ENCODE measurements at regions not wholly inside any gene's neighbourhood (a gene's known extent, or its start where the extent isn't known, plus 50 kb on each side); places are given as distances from the start of the nearest gene placed in this dataset.

DNA sequence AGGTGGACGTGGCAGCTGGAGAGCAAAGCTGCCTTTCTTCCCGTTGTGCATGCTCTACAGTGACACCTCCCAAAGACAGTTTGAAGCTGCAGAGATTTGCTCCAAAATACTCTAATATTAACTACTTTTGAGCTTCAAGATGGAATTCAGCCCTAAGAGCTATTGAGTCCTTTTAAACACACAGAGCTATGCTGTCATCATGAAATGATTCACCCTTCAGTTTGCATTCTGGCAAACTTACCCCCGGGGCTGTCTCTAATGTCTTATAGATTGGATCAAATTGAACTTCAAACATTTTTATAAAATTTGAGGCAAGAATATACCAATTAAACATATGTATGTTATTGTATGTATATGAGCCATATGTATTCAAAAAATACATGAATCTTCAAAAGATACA is 110.7 kb upstream of the EFEMP1 start:
- no peaks in the 10 kb centered on the region for H3K79me1 ChIP-seq (ENCODE audit: low read depth, low read length)
- H4K20me1 ChIP-seq (replicated peaks in 1 of 2; ENCODE audit: control insufficient read depth in 1 of 2, insufficient read depth in 2 of 2, low read length in 2 of 2): no peaks in the 10 kb centered on the region
- H4K5ac ChIP-seq (ENCODE audit: insufficient read length, low read depth, low read length): no peak overlapping the region
- H4K91ac ChIP-seq (replicated peaks; ENCODE audit: insufficient read length, low read length): no peak overlapping the region
- no peaks in the 10 kb centered on the region for H3K79me2 ChIP-seq (ENCODE audit: control insufficient read depth in 1 of 2, insufficient read depth in 2 of 2, low read length in 2 of 2)
- H3K27me3 ChIP-seq (replicated peaks in 1 of 4; ENCODE audit: control insufficient read depth in 3 of 4, extremely low read depth in 1 of 4, insufficient read depth in 3 of 4, low read length in 3 of 4): no peaks in the 10 kb centered on the region
- no peak overlapping the region for H4K8ac ChIP-seq (ENCODE audit: extremely low read depth, insufficient read depth, low read length)
- no peak overlapping the region for H3K27ac ChIP-seq (ENCODE audit: low read depth, low read length)
- no peak overlapping the region for H2AK5ac ChIP-seq (ENCODE audit: low read depth, low read length)
- H3K9ac ChIP-seq (replicated peaks in 1 of 4; ENCODE audit: extremely low read depth in 1 of 4, low read depth in 3 of 4, low read length in 3 of 4): no peak overlapping the region
- no peak for DNase-seq (ENCODE audit: low read depth in 1 of 2, low spot score in 2 of 2)
- no peaks in the 10 kb centered on the region for H3K4me1 ChIP-seq (replicated peaks in 1 of 4; ENCODE audit: control insufficient read depth in 3 of 4, insufficient read depth in 4 of 4, low read length in 3 of 4)
- H2BK5ac ChIP-seq (ENCODE audit: low read depth, low read length): no peak overlapping the region
- no peak overlapping the region for H2BK120ac ChIP-seq (replicated peaks; ENCODE audit: low read depth, low read length)
- H3K18ac ChIP-seq (ENCODE audit: extremely low read depth, low read length): no peak overlapping the region
- H2BK12ac ChIP-seq (ENCODE audit: low read depth, low read length): no peak overlapping the region
- no peak overlapping the region for H3K4me2 ChIP-seq (ENCODE audit: insufficient read depth in 1 of 2, low read depth in 2 of 2, low read length in 2 of 2)
- WGBS, 2 experiments (ENCODE audit: extremely low coverage in 1 of 2, insufficient coverage in 1 of 2, insufficient read length in 1 of 2, insufficient replicate concordance in 2 of 2, low coverage in 1 of 2, low lambda C conversion rate in 2 of 2, missing lambda C conversion rate in 1 of 2): 87% methylated on average over 3 of the region's 3 CpGs; no CpG with 5 or more reads in 1 of the 2 experiments
- no peak overlapping the region for H2AFZ ChIP-seq (ENCODE audit: low read length)
- no peak for FAIRE-seq
- H3K23me2 ChIP-seq (ENCODE audit: low read depth, low read length): no peaks in the 10 kb centered on the region
- no peaks in the 10 kb centered on the region for H3K9me3 ChIP-seq (ENCODE audit: insufficient read depth in 2 of 2, low read depth in 1 of 2, low read length in 1 of 2)
- no peak overlapping the region for H2BK15ac ChIP-seq (ENCODE audit: low read length)
- no peak overlapping the region for H3K4ac ChIP-seq (replicated peaks; ENCODE audit: insufficient read length, low read depth, low read length)
- no peak overlapping the region for H3K23ac ChIP-seq (ENCODE audit: insufficient read length)
- H3K4me3 ChIP-seq (ENCODE audit: extremely low read depth in 1 of 4, insufficient read depth in 2 of 4, low read depth in 3 of 4, low read length in 4 of 4): no peak overlapping the region
- H3K56ac ChIP-seq (replicated peaks; ENCODE audit: insufficient read length, low read depth, low read length): no peak overlapping the region
- H2BK20ac ChIP-seq (ENCODE audit: low read length): no peak overlapping the region
- no peak overlapping the region for H3K14ac ChIP-seq (ENCODE audit: insufficient read length)
- ChIA-PET CTCF (ENCODE audit: partially characterized antibody) (interaction anchor here (0.8 to 1.3 kb wide), 2 partner anchors 22 to 43 kb away, joined by 3 to 4 read pairs; no protein-coding TSS in a partner anchor), POLR2A (ENCODE audit: partially characterized antibody) (no interaction called here)
- no peaks in the 10 kb centered on the region for H3K36me3 ChIP-seq (ENCODE audit: control insufficient read depth in 2 of 4, insufficient read depth in 4 of 4, low read length in 3 of 4)
- no peak for TF ChIP-seq HDAC6 (IDR thresholded peaks at IDR 0.05; ENCODE audit: low read depth, low read length)
- no peak for TF ChIP-seq CHD2 (IDR thresholded peaks at IDR 0.05; ENCODE audit: low read length)
- TF ChIP-seq SP4 (IDR thresholded peaks at IDR 0.05; ENCODE audit: low read length): no peak
- no peak for TF ChIP-seq ASH2L (IDR thresholded peaks at IDR 0.05; ENCODE audit: low read length)
- TF ChIP-seq NRF1 (IDR thresholded peaks at IDR 0.05; ENCODE audit: low read depth, low read length): no peak
- no peak for TF ChIP-seq EGR1 (IDR thresholded peaks at IDR 0.05; ENCODE audit: borderline replicate concordance, low read depth, low read length)
- no peak for TF ChIP-seq EZH2 (IDR thresholded peaks at IDR 0.05; ENCODE audit: low read depth, low read length, severe bottlenecking)

Measured in H1 (cell line).